ENCODE measurements at regions not wholly inside any gene's neighbourhood (a gene's known extent, or its start where the extent isn't known, plus 50 kb on each side); places are given as distances from the start of the nearest gene placed in this dataset.

DNA sequence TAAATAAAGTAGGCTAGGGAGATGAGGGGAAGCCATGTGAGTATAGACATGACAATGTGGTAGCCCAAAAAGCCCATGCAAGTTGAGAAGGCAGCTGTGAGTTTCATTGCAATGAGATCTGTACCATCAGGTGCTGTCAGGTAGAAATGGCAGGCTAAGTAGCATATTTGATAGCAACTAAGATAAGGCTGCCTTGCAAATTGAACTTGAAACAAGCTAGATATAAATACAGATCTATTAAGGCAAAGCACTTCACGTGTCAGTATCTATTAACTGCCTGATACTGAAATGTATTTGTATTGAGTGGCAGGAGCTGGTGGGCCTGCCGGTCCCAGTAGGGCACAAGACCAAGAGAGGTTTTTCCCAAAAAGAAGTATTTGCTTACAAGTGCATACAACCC, 419.9 kb downstream of the TDRD15 start:
- no peak for DNase-seq

GRCh38 chr2:21544392-21544791, 420.6 kb downstream of the TDRD15 start:
- no peak for DNase-seq

GRCh38 chr2:21552981-21553380, 429.2 kb downstream of the TDRD15 start:
- no peak for DNase-seq

GRCh38 chr2:21559351-21559750, 435.6 kb downstream of the TDRD15 start:
- DNase-seq = no peak

GRCh38 chr2:21561965-21562364, 438.2 kb downstream of the TDRD15 start:
- DNase-seq = no peak

DNA sequence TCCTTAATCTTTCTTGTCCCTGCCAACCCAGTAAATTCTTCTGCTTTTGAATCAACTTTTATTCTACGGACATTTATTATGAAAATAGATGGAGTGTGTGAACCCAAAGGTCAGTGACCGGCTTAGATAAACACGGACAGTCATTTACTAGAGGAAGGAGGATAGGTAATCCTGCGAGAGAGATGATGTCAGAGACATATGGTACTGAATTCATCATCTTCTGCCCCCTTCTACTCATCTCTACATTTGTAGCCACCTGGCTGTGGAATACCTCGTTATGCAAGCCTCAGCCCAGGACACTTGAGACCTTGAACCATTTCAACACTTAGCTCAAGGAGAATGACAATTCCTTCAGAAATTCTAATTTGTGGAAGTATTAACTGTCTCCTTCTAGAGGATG, 443.6 kb downstream of the TDRD15 start:
- DNase-seq = no peak

DNA sequence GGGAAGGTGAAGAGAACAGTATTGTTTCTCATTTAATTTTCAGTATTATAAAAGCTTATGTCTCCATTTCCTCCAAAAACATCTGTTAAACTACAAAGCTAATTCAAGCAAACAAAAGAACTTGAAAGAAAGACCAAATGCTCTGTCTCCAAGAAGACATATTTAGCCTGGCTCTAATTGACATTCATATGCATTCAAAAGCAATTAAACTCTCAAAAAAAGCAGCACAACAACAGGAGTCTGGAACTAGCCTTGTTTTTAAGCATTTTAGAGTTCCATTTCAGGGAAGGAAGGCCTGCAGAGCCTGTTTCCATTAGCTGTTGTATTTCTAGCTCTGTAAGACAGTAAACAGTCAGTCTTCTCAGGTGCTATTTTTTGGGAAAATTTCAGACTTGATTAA, 447.9 kb downstream of the TDRD15 start:
- no peak for DNase-seq

GRCh38 chr2:21580391-21580790, 456.6 kb downstream of the TDRD15 start:
- no peak for DNase-seq

DNA sequence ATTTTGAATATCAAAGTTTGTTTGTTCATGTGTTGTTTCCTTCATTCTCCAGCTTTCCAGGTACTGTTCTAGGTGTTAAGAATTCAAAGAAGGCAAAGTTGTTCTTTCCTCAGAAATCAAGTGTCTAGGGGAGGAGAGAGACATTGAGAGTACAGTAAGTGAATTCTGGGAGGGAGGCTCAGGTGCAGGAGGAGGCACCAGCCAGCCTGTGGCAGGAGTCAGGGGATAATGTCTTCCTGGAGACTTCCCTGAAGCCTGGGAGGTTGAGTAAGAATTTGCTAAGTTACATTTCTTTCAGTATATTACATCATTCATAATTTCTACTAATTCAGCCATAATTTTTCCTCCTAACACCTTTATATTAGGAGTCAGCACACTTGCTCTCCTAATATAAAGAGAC, 462.1 kb downstream of the TDRD15 start:
- DNase-seq = no peak

GRCh38 chr2:21590026-21590690, 466.4 kb downstream of the TDRD15 start:
- DNase-seq = no peak

GRCh38 chr2:21591926-21592325, 468.2 kb downstream of the TDRD15 start:
- DNase-seq = no peak

DNA sequence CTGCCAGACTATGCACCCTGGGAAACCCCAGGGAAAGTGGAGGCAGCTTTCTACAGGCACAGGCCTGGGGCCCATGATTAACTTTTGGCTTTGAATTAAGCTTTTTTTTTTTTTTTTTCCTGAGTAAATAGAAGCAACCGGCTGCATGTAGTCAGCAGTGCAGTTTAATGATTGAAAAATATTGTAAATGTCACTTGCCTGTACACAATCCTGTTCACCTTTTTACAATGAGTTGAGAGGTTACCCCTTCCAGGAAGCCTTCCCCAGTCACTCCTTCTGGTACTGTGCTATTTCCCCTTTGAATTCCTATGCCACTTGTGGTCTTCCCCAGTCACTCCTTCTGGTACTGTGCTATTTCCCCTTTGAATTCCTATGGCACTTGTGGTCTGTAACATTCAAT, 475.6 kb downstream of the TDRD15 start:
- DNase-seq = no peak

DNA sequence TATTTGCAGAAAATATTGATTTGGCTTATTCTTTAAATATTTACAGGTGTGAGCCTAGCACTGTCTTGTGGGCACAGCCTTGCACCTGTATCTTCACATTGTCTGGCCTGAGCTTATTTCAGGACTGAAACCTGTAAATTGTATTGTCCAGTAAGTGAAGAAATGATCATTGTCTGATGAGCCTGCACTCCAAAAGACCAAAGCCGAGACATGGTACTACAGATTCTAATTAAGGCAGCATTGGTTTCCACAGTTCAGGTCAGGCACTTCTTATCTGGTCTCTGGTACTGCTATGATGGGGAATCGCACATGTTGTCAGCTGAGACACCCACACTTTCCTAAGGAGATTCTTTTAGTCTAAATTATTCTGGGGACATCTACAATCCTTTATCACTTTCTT, 479.0 kb downstream of the TDRD15 start:
- DNase-seq = no peak

- no peak for DNase-seq
Measured at GRCh38 chr2:21607572-21607971, 483.8 kb downstream of the TDRD15 start.

GRCh38 chr2:21610304-21610703, 486.5 kb downstream of the TDRD15 start:
- DNase-seq = no peak

- DNase-seq = no peak
Measured at GRCh38 chr2:21617885-21618434, 494.2 kb downstream of the TDRD15 start.

DNA sequence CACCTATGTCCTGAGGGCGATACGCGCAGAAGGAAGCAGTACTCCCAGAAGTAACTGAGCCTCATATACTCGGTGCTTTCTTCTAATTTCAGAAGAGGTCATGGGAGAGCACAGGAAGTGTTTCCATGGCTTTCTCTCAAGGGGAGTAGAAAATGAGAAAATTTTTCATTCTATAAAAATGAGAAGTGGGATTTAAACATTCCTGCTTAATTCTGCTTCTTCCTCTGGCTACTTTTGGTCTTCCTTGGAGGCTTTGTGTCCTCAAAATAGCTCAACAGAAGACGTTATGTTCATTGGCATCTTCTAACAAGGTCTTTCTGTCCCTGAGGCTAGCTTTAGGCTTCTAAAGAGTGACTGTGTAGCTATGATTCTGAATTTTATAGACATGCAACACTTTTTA, 497.0 kb downstream of the TDRD15 start:
- no peak for DNase-seq

DNA sequence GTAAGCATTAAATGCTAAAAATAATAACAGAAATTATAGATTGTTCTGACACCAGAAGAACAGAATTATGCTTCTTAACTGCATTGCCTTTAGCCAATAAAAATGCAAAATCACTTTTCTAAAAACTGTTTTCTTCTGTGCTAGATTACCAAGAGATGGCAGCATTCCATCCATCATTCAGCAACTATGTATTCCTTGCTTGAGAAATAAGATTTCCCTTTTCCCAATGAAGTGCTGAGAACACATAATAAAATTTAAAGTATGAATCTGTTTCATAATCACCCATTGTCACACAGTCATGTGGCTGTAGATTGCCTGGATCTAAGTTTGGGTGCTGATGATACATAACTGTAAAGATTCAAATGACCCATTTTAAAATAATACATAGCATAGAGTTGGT, 504.2 kb downstream of the TDRD15 start:
- no peak for DNase-seq

GRCh38 chr2:21633015-21633414, 509.2 kb downstream of the TDRD15 start:
- DNase-seq = no peak

DNA sequence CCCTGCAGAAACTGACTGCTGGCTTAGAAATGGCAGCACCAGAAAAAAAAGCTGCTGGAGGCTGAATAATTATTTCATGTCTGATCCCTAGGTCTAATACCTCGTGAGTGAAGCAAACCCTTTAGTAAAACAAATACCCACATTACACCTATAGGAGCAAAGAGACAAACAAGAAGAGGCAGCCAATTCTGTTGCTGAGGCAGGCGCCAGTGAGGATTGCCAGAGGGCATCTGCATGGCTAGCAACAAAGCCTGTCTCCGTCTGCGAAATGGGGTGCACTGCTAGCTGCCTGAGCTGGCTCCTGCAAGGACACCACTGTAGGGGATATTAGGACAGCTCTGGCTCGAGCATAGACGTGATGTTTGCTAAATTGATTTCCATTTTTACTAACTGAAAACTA, 509.7 kb downstream of the TDRD15 start:
- DNase-seq = no peak

GRCh38 chr2:21633911-21634310, 510.1 kb downstream of the TDRD15 start:
- DNase-seq = no peak

GRCh38 chr2:21640046-21640445, 516.3 kb downstream of the TDRD15 start:
- DNase-seq = no peak

DNA sequence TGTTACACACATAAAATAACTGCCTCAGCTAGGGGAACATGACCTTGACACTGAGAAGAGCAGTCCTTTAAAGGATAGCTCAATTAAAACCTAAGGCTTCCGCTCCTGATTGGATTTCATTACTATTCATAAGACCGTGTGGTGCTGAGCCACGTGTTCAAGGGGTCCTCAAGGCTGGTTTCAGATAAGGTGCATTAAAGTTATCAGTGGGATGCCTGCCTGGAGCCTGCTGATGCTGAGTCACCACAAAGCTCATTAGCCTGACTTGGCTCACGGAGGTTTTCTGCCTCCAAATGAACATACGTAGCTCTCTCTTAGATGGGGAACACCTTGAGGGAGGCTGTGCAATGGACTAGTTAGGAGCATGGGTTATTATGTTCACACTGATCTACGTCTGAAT, 518.9 kb downstream of the TDRD15 start:
- DNase-seq = no peak

DNA sequence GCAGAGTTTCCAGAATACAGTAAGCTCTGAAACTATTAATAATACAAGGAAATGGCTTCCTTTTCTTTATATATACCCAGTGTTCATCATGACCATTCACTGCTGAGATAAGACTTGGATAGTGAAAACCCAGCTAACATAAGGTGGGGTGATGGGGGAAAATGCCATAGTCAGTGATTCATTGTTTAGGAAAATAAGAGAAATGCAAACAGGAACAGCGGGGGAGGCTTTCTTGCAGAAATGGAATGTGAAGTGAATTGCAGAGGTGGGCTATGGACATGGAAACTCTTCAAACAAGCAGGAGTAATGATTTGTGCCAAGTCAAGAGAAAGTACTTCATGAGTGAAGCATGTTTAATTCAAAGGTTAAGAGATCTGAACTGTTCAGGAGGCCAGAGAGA, 519.4 kb downstream of the TDRD15 start:
- DNase-seq = no peak

- no peak for DNase-seq
Measured at GRCh38 chr2:21644266-21644665, 520.5 kb downstream of the TDRD15 start.

Measured in stimulated activated naive CD4-positive, alpha-beta T cell (primary cell).